ENCODE measurements at regions not wholly inside any gene's neighbourhood (a gene's known extent, or its start where the extent isn't known, plus 50 kb on each side); places are given as distances from the start of the nearest gene placed in this dataset.

DNA sequence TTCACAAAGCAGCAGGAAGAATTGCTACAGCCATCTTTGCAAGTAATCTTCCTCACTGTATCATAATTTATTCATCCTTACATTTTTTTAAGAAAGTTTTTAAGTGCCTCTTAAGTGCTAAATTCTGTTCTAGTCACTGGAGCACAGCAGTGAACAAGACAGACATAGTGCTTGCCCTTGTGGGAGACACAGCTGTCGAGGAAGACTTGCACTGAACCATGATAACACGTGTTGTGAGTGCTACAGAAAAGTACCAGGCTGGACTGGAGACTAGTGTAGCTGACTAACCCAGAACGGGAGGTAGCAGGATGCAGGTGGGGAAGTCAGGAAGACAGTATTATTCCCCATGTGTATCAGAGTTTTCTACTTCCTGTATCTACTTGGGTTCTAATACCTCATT lies 300.6 kb downstream of the TBL1XR1 start:
- H3K4me1 ChIP-seq (ENCODE audit: insufficient read depth, low read length, poor library complexity, severe bottlenecking) = no peaks in the 10 kb centered on the region
- H3K27ac ChIP-seq (ENCODE audit: low read depth, low read length, poor library complexity, severe bottlenecking) = no peak overlapping the region
- TF ChIP-seq EZH2 (IDR thresholded peaks at IDR 0.05; ENCODE audit: borderline replicate concordance, low read depth, low read length, poor library complexity, severe bottlenecking) (no peak), CTCF (conservative IDR thresholded peaks at IDR 0.05; ENCODE audit: low read depth, low read length) (no peak)
- DNase-seq (ENCODE audit: low spot score) = no peak
- BruUV-seq (replicated peaks) = no TSS peak
- H3K9me3 ChIP-seq (ENCODE audit: low read depth, low read length, poor library complexity, severe bottlenecking) = no peaks in the 10 kb centered on the region
- POLR2A ChIA-PET (ENCODE audit: low non-redundant PET) = no interaction called here
- H3K4me3 ChIP-seq (ENCODE audit: low read depth, low read length, poor library complexity, severe bottlenecking) = no peak overlapping the region
- intact Hi-C loops (cut with micrococcal nuclease; ENCODE audit: unreplicated experiment) = no loop called here
- no peaks in the 10 kb centered on the region for H3K27me3 ChIP-seq (replicated peaks; ENCODE audit: insufficient read depth, low read depth, low read length, poor library complexity)
- H3K36me3 ChIP-seq (ENCODE audit: insufficient read depth, low read length, poor library complexity, severe bottlenecking) = no peaks in the 10 kb centered on the region
- CTCF ChIA-PET = no interaction called here

DNA sequence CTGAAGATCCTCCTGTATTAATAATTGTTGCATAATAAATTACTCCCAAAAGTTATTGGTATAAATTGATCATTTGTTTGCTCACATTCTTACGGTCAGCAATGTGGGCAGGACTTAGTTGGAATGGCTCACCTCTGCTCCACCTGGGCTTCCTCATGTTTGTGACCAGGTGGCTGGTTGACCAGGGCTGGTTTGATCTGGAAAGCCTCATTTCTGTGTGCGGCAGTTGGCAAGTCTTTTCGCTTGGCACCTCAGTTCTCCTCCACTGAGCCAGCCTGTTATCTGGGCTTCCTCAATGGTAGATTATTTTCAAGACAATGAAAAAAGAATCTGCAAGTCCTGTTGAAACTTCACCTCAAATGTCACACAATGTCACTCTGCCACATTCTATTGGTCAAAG lies 301.1 kb downstream of the TBL1XR1 start:
- Histone ChIP-seq H3K27ac (ENCODE audit: low read depth, low read length, poor library complexity, severe bottlenecking) (no peak overlapping the region), H3K36me3 (ENCODE audit: insufficient read depth, low read length, poor library complexity, severe bottlenecking) (no peaks in the 10 kb centered on the region), H3K27me3 (replicated peaks; ENCODE audit: insufficient read depth, low read depth, low read length, poor library complexity) (no peaks in the 10 kb centered on the region), H3K9me3 (ENCODE audit: low read depth, low read length, poor library complexity, severe bottlenecking) (no peaks in the 10 kb centered on the region), H3K4me3 (ENCODE audit: low read depth, low read length, poor library complexity, severe bottlenecking) (no peak overlapping the region), H3K4me1 (ENCODE audit: insufficient read depth, low read length, poor library complexity, severe bottlenecking) (no peaks in the 10 kb centered on the region)
- POLR2A ChIA-PET (ENCODE audit: low non-redundant PET) = no interaction called here
- intact Hi-C loops (cut with micrococcal nuclease; ENCODE audit: unreplicated experiment) = no loop called here
- no peak for DNase-seq (ENCODE audit: low spot score)
- no TSS peak for BruUV-seq (replicated peaks)
- CTCF ChIA-PET = no interaction called here
- no peak for TF ChIP-seq CTCF (conservative IDR thresholded peaks at IDR 0.05; ENCODE audit: low read depth, low read length)
- TF ChIP-seq EZH2 (IDR thresholded peaks at IDR 0.05; ENCODE audit: borderline replicate concordance, low read depth, low read length, poor library complexity, severe bottlenecking) = no peak

GRCh38 chr3:176879710-176880109 lies 317.6 kb downstream of the TBL1XR1 start:
- H3K27me3 ChIP-seq (replicated peaks; ENCODE audit: insufficient read depth, low read depth, low read length, poor library complexity) = no peaks in the 10 kb centered on the region
- H3K36me3 ChIP-seq (ENCODE audit: insufficient read depth, low read length, poor library complexity, severe bottlenecking) = no peaks in the 10 kb centered on the region
- peaks cover 12% of the 10 kb centered on the region for H3K9me3 ChIP-seq (ENCODE audit: low read depth, low read length, poor library complexity, severe bottlenecking)
- no peak overlapping the region for H3K4me3 ChIP-seq (ENCODE audit: low read depth, low read length, poor library complexity, severe bottlenecking)
- no peaks in the 10 kb centered on the region for H3K4me1 ChIP-seq (ENCODE audit: insufficient read depth, low read length, poor library complexity, severe bottlenecking)
- intact Hi-C loops (cut with micrococcal nuclease; ENCODE audit: unreplicated experiment) = no loop called here
- POLR2A ChIA-PET (ENCODE audit: low non-redundant PET) = no interaction called here
- BruUV-seq (replicated peaks) = no TSS peak
- H3K27ac ChIP-seq (ENCODE audit: low read depth, low read length, poor library complexity, severe bottlenecking) = no peak overlapping the region
- DNase-seq (ENCODE audit: low spot score) = no peak
- CTCF ChIA-PET = no interaction called here
- TF ChIP-seq EZH2 (IDR thresholded peaks at IDR 0.05; ENCODE audit: borderline replicate concordance, low read depth, low read length, poor library complexity, severe bottlenecking) = no peak
- no peak for TF ChIP-seq CTCF (conservative IDR thresholded peaks at IDR 0.05; ENCODE audit: low read depth, low read length)
